Adrenal gland (tissue), 9 donors: ENCODE measurements at regions not wholly inside any gene's neighbourhood (a gene's known extent, or its start where the extent isn't known, plus 50 kb on each side); places are given as distances from the start of the nearest gene placed in this dataset.

ENCODE experiments used
- DNase-seq, 7 donors: peaks; one replicate each; pipeline ENCODE4 v3.0.0-alpha.2; 2019 to 2020
- H3K27ac ChIP-seq, 5 donors: fragments of 200-600 bp; sonication (generic) in 4 of 5; 1 replicate in 3 of 5; 2 replicates in 2 of 5; pipeline versions ENCODE4 v1.5.1 to v1.8.0; 2016 to 2020; ENCODE audit warnings: mild to moderate bottlenecking in 1 of 5
- H3K27me3 ChIP-seq: fragments of 200-600 bp; 2 replicates; pipeline ENCODE4 v1.8.0; 2021
- H3K36me3 ChIP-seq, 2 donors: fragments of 200-600 bp; replicated peaks in 1 of 2; 1 replicate in 1 of 2; 2 replicates in 1 of 2; pipeline versions ENCODE4 v1.5.1 to v1.8.0; 2018 to 2022
- H3K4me1 ChIP-seq, 2 donors: fragments of 200-600 bp; replicated peaks in 1 of 2; 1 replicate in 1 of 2; 2 replicates in 1 of 2; pipeline versions ENCODE4 v1.5.1 to v1.8.0; 2018 to 2021
- H3K4me3 ChIP-seq, 4 donors: fragments of 200-600 bp; sonication (generic) in 3 of 4; one replicate each; pipeline ENCODE4 v1.5.1; 2016 to 2018
- H3K9me3 ChIP-seq, 3 donors: fragments of 200-600 bp; sonication (generic) in 1 of 3; replicated peaks in 1 of 3; 1 replicate in 2 of 3; 2 replicates in 1 of 3; pipeline versions ENCODE4 v1.5.1 to v1.8.0; 2016 to 2021
- CTCF ChIP-seq, 6 experiments: fragments of 450-650 bp in 4 of 6; fragments of 200-600 bp in 2 of 6; sonication (generic) in 1 of 6; IDR thresholded peaks; 1 replicate in 5 of 6; 2 replicates in 1 of 6; pipeline versions ENCODE4 v1.5.1 to v1.8.0; 2016 to 2021; ENCODE audit warnings: antibody characterized with exemption in 6 of 6, mild to moderate bottlenecking in 2 of 6, moderate library complexity in 1 of 6
- POLR2A ChIP-seq, 2 donors: fragments of 450-650 bp; IDR thresholded peaks; one replicate each; pipeline ENCODE4 v1.6.1; 2017; ENCODE audit warnings: antibody characterized with exemption in 2 of 2, mild to moderate bottlenecking in 2 of 2, moderate library complexity in 1 of 2
- WGBS, 4 donors: extraction: QIAGEN DNeasy Blood & Tissue Kit in 2 of 4; methylation state at CpG; one replicate each; pipeline versions ENCODE4 v1.1.5 to v1.1.7; 2013 to 2017; 5-methylcytosine and 5-hydroxymethylcytosine counted together
- intact Hi-C, 2 donors: fragments of 100-400 bp; cut with DNase I; formaldehyde crosslinking; loops; one replicate each; pipeline versions ENCODE4 v1.14.1 to v1.15.0; 2022 to 2023
- donor health status: healthy with polysubstance abuse.
- donor health status: Bipolar disorder and iron deficiency.
- donor health status: DM: yes; HTN: yes; CAD: no.
- donor health status: DM: no; HTN: no; CAD: no.
- donor health status: DM: no; HTN: no; CAD: no.

GRCh38 chr15:69685512-69686452 lies 233.2 kb downstream of the RPLP1 start:
- WGBS, 4 donors = 52 to 56% (median 55%) methylated on average over 8 of the region's 8 CpGs
- intact Hi-C loops = no loop called here
- H3K4me1 ChIP-seq = no peaks in the 10 kb centered on the region

GRCh38 chr15:69686626-69687025 lies 234.0 kb downstream of the RPLP1 start:
- WGBS, 4 donors = 73 to 82% (median 79%) methylated on average over 6 to 7 of the region's 7 CpGs
- H3K4me1 ChIP-seq = no peaks in the 10 kb centered on the region
- H3K9me3 ChIP-seq = peaks cover 0 to 11% (median 0%) of the 10 kb centered on the region in 3 donors
- no peaks in the 10 kb centered on the region for H3K36me3 ChIP-seq
- H3K27ac ChIP-seq = no peak overlapping the region
- H3K4me3 ChIP-seq = no peak overlapping the region
- no peak for DNase-seq
- TF ChIP-seq CTCF (IDR thresholded peaks at IDR 0.05) = no peak
- TF ChIP-seq POLR2A (IDR thresholded peaks at IDR 0.05) = no peak
- intact Hi-C loops = no loop called here
- no peaks in the 10 kb centered on the region for H3K27me3 ChIP-seq

More at GRCh38 chr15:69685512-69686452, 233.2 kb downstream of the RPLP1 start:
- H3K4me3 ChIP-seq = no peak overlapping the region
- no peak overlapping the region for H3K27ac ChIP-seq
- H3K9me3 ChIP-seq = peaks cover 0 to 11% (median 0%) of the 10 kb centered on the region in 3 donors
- no peak for DNase-seq
- no peaks in the 10 kb centered on the region for H3K27me3 ChIP-seq
- no peak for TF ChIP-seq CTCF (IDR thresholded peaks at IDR 0.05)
- H3K36me3 ChIP-seq = no peaks in the 10 kb centered on the region

- Histone ChIP-seq H3K9me3 (peaks cover 0 to 11% (median 0%) of the 10 kb centered on the region in 3 donors), H3K27me3 (no peaks in the 10 kb centered on the region), H3K4me1 (no peaks in the 10 kb centered on the region), H3K27ac (no peak overlapping the region), H3K36me3 (no peaks in the 10 kb centered on the region), H3K4me3 (no peak overlapping the region)
- intact Hi-C loops = no loop called here
- 92 to 100% (median 96%) methylated on average over 1 of the region's 1 CpG for WGBS, 4 donors
- TF ChIP-seq CTCF (IDR thresholded peaks at IDR 0.05) (no peak), POLR2A (IDR thresholded peaks at IDR 0.05) (no peak)
- DNase-seq = no peak
Measured at GRCh38 chr15:69689133-69689532, 236.5 kb downstream of the RPLP1 start.

GRCh38 chr15:69691307-69692015 lies 238.8 kb downstream of the RPLP1 start:
- TF ChIP-seq POLR2A (IDR thresholded peaks at IDR 0.05) (no peak), CTCF (IDR thresholded peaks at IDR 0.05) (no peak)
- no peaks in the 10 kb centered on the region for H3K36me3 ChIP-seq
- H3K27ac ChIP-seq = no peak overlapping the region
- no peak overlapping the region for H3K4me3 ChIP-seq
- peaks cover 0 to 11% (median 0%) of the 10 kb centered on the region in 3 donors for H3K9me3 ChIP-seq
- intact Hi-C loops = no loop called here
- 69 to 84% (median 76%) methylated on average over 7 of the region's 7 CpGs for WGBS, 4 donors
- H3K4me1 ChIP-seq = no peaks in the 10 kb centered on the region
- H3K27me3 ChIP-seq = no peaks in the 10 kb centered on the region
- DNase-seq = no peak
